T-helper 2 cell (primary cell): ENCODE measurements at regions not wholly inside any gene's neighbourhood (a gene's known extent, or its start where the extent isn't known, plus 50 kb on each side); places are given as distances from the start of the nearest gene placed in this dataset.

Experiments
- DNase-seq, 5 experiments: peaks; one replicate each; pipeline versions ENCODE4 v3.0.0 to v3.0.0-alpha.2; 2012 to 2022

- no peak for DNase-seq
These were observed 123.0 kb upstream of the PKDCC start for GRCh38 chr2:41924709-41925408.

- no peak for DNase-seq
These were observed 122.1 kb upstream of the PKDCC start for GRCh38 chr2:41925712-41926111.

GRCh38 chr2:41926614-41927580 is 120.9 kb upstream of the PKDCC start:
- DNase-seq, result no peak

GRCh38 chr2:41927581-41928264 is 120.1 kb upstream of the PKDCC start:
- no peak for DNase-seq

GRCh38 chr2:41928526-41928925 is 119.3 kb upstream of the PKDCC start:
- no peak for DNase-seq

GRCh38 chr2:41930807-41931566 is 116.8 kb upstream of the PKDCC start:
- no peak for DNase-seq

GRCh38 chr2:41932241-41933045 is 115.4 kb upstream of the PKDCC start:
- DNase-seq, result no peak

GRCh38 chr2:41933046-41933420 is 114.8 kb upstream of the PKDCC start:
- DNase-seq, result no peak

- no peak for DNase-seq
These were observed 114.1 kb upstream of the PKDCC start for GRCh38 chr2:41933585-41934320.

- DNase-seq, result no peak
These were observed 113.4 kb upstream of the PKDCC start for GRCh38 chr2:41934329-41934958.

GRCh38 chr2:41935002-41935401 is 112.8 kb upstream of the PKDCC start:
- DNase-seq, result no peak

- DNase-seq, result no peak
These were observed 112.0 kb upstream of the PKDCC start for GRCh38 chr2:41935825-41936224.

- DNase-seq, result no peak
These were observed 110.9 kb upstream of the PKDCC start for GRCh38 chr2:41936771-41937463.

GRCh38 chr2:41937464-41937906 is 110.3 kb upstream of the PKDCC start:
- no peak for DNase-seq

GRCh38 chr2:41937921-41938708 is 109.7 kb upstream of the PKDCC start:
- DNase-seq, result no peak

GRCh38 chr2:41940060-41940744 is 107.6 kb upstream of the PKDCC start:
- no peak for DNase-seq

- DNase-seq, result no peak
These were observed 107.1 kb upstream of the PKDCC start for GRCh38 chr2:41940745-41941063.

- no peak for DNase-seq
These were observed 106.0 kb upstream of the PKDCC start for GRCh38 chr2:41941831-41942230.
